Smooth muscle cell (in vitro differentiated cells): ENCODE measurements at regions not wholly inside any gene's neighbourhood (a gene's known extent, or its start where the extent isn't known, plus 50 kb on each side); places are given as distances from the start of the nearest gene placed in this dataset.

ENCODE experiments used
- DNase-seq: peaks from one replicate; lab custom pipeline; 2025; ENCODE audit not compliant: unreplicated experiment; lab: John Stamatoyannopoulos, UW
- H2AFZ ChIP-seq: fragments of 200-600 bp; sonication (generic); 2 replicates; pipeline ENCODE4 v1.6.0; 2016; ENCODE audit warnings: antibody characterized with exemption, low read depth, mild to moderate bottlenecking
- H3F3A ChIP-seq: fragments of 200-600 bp; sonication (generic); 2 replicates; pipeline ENCODE4 v1.6.0; 2017; ENCODE audit warnings: antibody characterized with exemption, low read depth
- H3K27ac ChIP-seq: fragments of 200-600 bp; sonication (generic); 2 replicates; pipeline ENCODE4 v1.5.1; 2016; ENCODE audit warnings: low read depth, mild to moderate bottlenecking
- H3K27me3 ChIP-seq: fragments of 200-600 bp; sonication (generic); 2 replicates; pipeline ENCODE4 v1.6.1; 2016; ENCODE audit warnings: low read depth, mild to moderate bottlenecking
- H3K36me3 ChIP-seq: fragments of 200-600 bp; sonication (generic); 2 replicates; pipeline ENCODE4 v1.5.1; 2016; ENCODE audit warnings: low read depth
- H3K4me1 ChIP-seq: fragments of 200-600 bp; sonication (generic); 2 replicates; pipeline ENCODE4 v1.5.1; 2016; ENCODE audit warnings: low read depth
- H3K4me2 ChIP-seq: fragments of 200-600 bp; sonication (generic); 2 replicates; pipeline ENCODE4 v1.6.0; 2016; ENCODE audit warnings: mild to moderate bottlenecking
- H3K4me3 ChIP-seq: fragments of 200-600 bp; sonication (generic); 2 replicates; pipeline ENCODE4 v1.5.1; 2016; ENCODE audit warnings: mild to moderate bottlenecking
- H3K79me2 ChIP-seq: fragments of 200-600 bp; sonication (generic); 2 replicates; pipeline ENCODE4 v1.6.0; 2016; ENCODE audit warnings: low read depth, mild to moderate bottlenecking
- H3K9ac ChIP-seq: fragments of 200-600 bp; sonication (generic); 2 replicates; pipeline ENCODE4 v1.6.0; 2016; ENCODE audit warnings: low read depth
- H3K9me3 ChIP-seq: fragments of 200-600 bp; sonication (generic); replicated peaks from 2 replicates; pipeline ENCODE4 v1.5.1; 2016; ENCODE audit warnings: low read depth
- H4K20me1 ChIP-seq: fragments of 200-600 bp; sonication (generic); 2 replicates; pipeline ENCODE4 v1.6.0; 2016; ENCODE audit warnings: low read depth
- WGBS: methylation state at CpG from one replicate; pipeline ENCODE4 v1.1.7; 2016; ENCODE audit warnings: low lambda C conversion rate; 5-methylcytosine and 5-hydroxymethylcytosine counted together
- TF ChIP-seq, protein P1 (sequence below): fragments of 200-600 bp; sonication (generic); IDR thresholded peaks from 2 replicates; pipeline ENCODE4 v1.5.1; 2017; ENCODE audit warnings: borderline replicate concordance, mild to moderate bottlenecking, antibody characterized with exemption; ENCODE audit not compliant: insufficient read depth, poor library complexity, severe bottlenecking

DNA sequence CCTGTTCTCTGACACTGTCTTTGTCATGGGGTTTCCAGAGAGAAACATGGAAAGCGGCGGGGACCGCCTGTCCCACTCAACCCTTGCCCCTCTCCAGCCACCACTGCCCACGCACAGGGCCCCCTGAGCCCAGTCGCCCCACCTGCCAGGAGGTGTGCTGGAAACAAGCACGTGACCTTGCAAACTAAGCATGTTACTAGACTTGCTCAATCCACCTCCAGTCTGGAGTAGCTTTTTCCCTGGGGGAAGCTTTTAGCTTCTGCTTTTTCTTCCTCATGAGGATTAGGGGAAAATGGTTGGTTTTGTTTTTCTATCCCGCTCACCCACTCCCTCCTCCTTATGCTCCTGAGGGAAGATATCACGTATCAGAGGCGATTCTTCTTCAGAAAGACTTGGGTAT is 105.7 kb downstream of the PLEKHG1 start:
- H3K4me3 ChIP-seq: no peak overlapping the region
- peaks cover 6% of the 10 kb centered on the region for H3K27me3 ChIP-seq
- H3K9me3 ChIP-seq: no peaks in the 10 kb centered on the region
- peak overlapping the region; percentile 44 for H3K4me2 ChIP-seq
- H2AFZ ChIP-seq: no peak overlapping the region
- no peaks in the 10 kb centered on the region for H4K20me1 ChIP-seq
- H3K4me1 ChIP-seq: no peaks in the 10 kb centered on the region
- no peaks in the 10 kb centered on the region for H3K36me3 ChIP-seq
- WGBS: 65% methylated on average over 9 of the region's 9 CpGs
- no peaks in the 10 kb centered on the region for H3K79me2 ChIP-seq
- no peaks in the 10 kb centered on the region for H3F3A ChIP-seq
- DNase-seq: no peak
- TF ChIP-seq, protein P1, sequence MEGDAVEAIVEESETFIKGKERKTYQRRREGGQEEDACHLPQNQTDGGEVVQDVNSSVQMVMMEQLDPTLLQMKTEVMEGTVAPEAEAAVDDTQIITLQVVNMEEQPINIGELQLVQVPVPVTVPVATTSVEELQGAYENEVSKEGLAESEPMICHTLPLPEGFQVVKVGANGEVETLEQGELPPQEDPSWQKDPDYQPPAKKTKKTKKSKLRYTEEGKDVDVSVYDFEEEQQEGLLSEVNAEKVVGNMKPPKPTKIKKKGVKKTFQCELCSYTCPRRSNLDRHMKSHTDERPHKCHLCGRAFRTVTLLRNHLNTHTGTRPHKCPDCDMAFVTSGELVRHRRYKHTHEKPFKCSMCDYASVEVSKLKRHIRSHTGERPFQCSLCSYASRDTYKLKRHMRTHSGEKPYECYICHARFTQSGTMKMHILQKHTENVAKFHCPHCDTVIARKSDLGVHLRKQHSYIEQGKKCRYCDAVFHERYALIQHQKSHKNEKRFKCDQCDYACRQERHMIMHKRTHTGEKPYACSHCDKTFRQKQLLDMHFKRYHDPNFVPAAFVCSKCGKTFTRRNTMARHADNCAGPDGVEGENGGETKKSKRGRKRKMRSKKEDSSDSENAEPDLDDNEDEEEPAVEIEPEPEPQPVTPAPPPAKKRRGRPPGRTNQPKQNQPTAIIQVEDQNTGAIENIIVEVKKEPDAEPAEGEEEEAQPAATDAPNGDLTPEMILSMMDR: no peak
- H3K27ac ChIP-seq: peak overlapping the region; percentile 31
- no peak overlapping the region for H3K9ac ChIP-seq

- no peaks in the 10 kb centered on the region for H4K20me1 ChIP-seq
- TF ChIP-seq, protein P1: no peak
- no peaks in the 10 kb centered on the region for H3K9me3 ChIP-seq
- 85% methylated on average over 6 of the region's 6 CpGs for WGBS
- H3K4me2 ChIP-seq: no peak overlapping the region
- no peak overlapping the region for H3K9ac ChIP-seq
- no peaks in the 10 kb centered on the region for H3K79me2 ChIP-seq
- peaks cover 27% of the 10 kb centered on the region for H3K4me1 ChIP-seq
- DNase-seq: no peak
- no peak overlapping the region for H3K27ac ChIP-seq
- no peak overlapping the region for H3K4me3 ChIP-seq
- no peaks in the 10 kb centered on the region for H3K36me3 ChIP-seq
- H3F3A ChIP-seq: no peaks in the 10 kb centered on the region
- no peak overlapping the region for H2AFZ ChIP-seq
- H3K27me3 ChIP-seq: peaks cover 6% of the 10 kb centered on the region
Observed at GRCh38 chr6:150710236-150710635, 110.6 kb downstream of the PLEKHG1 start.

GRCh38 chr6:150711061-150711460 is 111.4 kb downstream of the PLEKHG1 start:
- peaks cover 27% of the 10 kb centered on the region for H3K4me1 ChIP-seq
- no peak overlapping the region for H3K4me3 ChIP-seq
- no peaks in the 10 kb centered on the region for H3K79me2 ChIP-seq
- no peak overlapping the region for H3K4me2 ChIP-seq
- no peak overlapping the region for H2AFZ ChIP-seq
- peaks cover 6% of the 10 kb centered on the region for H3K27me3 ChIP-seq
- H3K36me3 ChIP-seq: no peaks in the 10 kb centered on the region
- no peaks in the 10 kb centered on the region for H3F3A ChIP-seq
- WGBS: 95% methylated on average over 4 of the region's 4 CpGs
- no peaks in the 10 kb centered on the region for H3K9me3 ChIP-seq
- no peaks in the 10 kb centered on the region for H4K20me1 ChIP-seq
- no peak for DNase-seq
- TF ChIP-seq, protein P1: no peak
- no peak overlapping the region for H3K27ac ChIP-seq
- H3K9ac ChIP-seq: no peak overlapping the region
